HG03342 (cell line): ENCODE measurements at regions not wholly inside any gene's neighbourhood (a gene's known extent, or its start where the extent isn't known, plus 50 kb on each side); places are given as distances from the start of the nearest gene placed in this dataset.
"Not testable (repeated sequence)": the region's sequence is repeated elsewhere in the genome, so short reads cannot be mapped to it uniquely, and the experiment has no call there.

ENCODE experiments used
- ATAC-seq: cut with Tn5 transposase; IDR thresholded peaks from one replicate; pipeline ENCODE4 v1.9.1; 2021; ENCODE audit warnings: mild to moderate bottlenecking, moderate library complexity; ENCODE audit not compliant: unreplicated experiment

DNA sequence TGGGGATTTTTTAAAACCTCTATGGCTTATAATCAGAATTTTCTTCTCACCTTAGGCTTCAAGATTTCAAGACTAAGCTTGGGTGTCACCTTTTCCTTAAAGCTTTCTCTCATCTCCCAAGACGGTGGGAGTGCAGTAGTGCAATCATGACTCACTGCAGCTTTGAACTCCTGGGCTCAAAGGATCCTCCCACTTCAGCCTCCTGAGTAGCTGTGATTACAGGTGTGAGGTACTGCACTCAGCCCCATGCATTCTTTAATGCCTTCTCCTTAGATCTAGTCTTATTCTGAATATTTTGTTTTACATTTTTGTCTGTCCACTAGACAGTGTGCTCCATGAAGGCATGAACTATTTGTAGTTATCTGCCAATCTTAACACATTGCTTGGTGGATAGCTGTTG lies 55.7 kb upstream of the FAT3 start:
- no peak for ATAC-seq

DNA sequence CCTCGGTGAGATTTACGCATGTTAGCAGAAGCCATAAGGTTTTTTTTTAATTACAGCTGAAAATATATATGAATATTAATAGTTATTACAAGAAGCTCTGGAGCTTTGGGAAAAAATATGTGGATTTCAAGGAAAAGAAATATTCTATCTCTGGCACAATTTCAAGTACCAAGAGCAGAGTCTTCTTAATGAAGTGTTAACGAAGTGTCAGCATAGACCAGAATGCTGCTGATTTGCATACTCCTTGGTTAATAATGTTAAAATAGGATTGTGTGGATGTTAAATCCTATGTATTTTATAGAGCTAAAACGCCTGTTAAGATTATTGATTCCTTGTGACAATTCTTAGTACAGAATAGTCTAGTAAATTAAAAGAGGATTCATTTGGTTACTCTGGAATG lies 57.0 kb upstream of the FAT3 start:
- ATAC-seq = no peak

DNA sequence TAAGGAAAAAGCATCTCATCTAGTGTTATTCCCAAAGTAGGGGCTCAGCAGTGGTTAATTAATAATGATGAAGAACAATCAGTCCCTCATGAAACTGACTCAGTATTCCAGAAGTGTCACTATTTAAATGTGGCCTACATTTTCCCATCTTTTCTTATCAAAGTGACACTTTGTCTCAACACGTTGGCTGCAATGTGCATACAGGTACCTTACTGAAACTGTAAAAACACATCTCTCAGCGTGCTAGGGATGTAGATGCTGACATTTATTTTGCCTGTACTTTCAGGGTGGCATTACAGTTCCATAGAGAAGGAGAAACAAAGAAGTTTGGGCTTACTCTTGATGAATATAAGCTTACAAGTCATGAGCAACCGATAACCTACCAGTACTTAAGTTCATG lies 58.3 kb upstream of the FAT3 start:
- ATAC-seq = no peak

DNA sequence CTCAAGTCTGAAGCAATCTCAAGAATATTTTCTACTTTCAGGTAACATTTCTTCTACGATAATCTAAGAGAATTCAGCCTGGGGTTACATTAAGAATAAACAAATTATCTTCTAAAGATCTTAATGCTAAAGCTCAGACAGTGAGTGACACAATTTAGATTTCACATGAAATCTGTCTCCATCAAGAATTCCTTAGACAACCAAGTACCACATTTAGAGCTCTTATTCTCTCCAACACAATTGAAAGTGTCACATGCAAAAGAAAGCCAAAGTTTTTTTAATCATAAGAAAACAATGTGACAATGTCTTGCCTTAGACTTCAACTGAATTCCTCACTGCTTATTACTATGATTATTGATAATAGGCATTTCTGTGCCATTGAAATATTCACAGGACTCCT lies 60.7 kb upstream of the FAT3 start:
- ATAC-seq = no peak

DNA sequence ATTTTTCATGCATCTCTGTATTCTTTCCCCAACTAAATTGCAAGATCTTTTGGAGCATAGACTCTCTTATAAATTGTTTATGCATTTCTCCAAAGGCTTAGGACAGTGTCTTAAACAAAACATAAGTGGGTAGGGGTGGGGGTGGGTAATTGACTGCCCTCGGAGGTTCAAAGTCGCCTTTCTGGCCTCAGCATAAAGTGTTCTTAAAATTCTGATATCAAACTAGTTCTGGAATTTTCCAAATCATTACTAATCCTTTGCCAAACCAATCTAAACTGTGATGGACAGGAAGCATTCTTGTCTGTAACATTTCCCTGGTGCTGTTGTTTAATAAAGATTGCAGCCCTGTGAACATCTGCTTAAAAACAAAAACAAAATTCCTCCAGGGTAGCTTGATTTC lies 61.8 kb upstream of the FAT3 start:
- ATAC-seq = no peak

DNA sequence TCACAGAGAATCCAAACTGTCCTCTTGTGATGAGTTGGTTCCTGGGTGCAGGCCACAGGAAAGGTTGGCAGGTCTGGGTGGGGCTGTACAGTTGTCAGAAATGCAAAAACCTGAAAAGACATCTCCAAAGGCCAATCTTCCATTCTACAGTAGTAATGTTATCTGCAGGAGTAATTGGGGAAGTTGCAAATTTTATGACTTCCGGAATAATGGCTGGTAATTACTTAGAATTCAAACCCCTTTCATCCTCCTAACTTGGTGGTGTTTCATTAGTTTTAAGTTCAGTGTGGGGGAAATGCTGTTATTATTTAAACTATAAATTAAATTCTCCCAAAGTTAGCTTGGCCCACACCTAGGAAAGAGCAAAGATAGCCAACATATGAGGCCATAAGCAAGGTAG lies 64.7 kb upstream of the FAT3 start:
- no peak for ATAC-seq

DNA sequence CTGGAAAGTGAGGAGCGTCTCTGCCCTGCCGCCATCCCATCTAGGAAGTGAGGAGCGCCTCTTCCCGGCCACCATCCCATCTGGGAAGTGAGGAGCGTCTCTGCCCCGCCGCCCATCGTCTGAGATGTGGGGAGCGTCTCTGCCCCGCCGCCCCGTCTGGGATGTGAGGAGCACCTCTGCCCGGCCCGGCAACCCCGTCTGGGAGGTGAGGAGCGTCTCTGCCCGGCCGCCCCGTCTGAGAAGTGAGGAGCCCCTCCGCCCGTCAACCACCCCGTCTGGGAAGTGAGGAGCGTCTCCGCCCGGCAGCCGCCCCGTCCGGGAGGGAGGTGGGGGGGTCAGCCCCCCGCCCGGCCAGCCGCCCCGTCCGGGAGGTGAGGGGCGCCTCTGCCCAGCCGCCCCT lies 67.2 kb upstream of the FAT3 start:
- ATAC-seq = not testable (repeated sequence)

DNA sequence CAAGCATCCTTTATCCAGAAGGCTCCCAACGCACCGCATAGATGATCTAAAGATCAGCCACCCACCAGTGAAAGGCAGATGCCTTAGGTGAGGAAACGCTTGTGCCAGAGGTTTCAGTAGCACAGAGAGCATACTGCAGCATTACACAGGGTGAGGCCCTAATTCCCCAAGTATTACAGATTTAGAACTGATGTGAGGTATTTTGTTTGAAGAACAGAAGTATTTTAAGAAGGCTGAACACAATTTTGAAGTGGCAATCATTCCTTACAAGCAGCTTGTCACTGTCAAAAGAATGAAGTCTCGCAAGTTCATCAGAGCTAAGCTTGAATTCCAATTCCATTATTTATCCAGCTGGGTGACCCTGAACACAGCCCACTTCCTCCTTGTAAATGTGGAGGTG lies 70.0 kb upstream of the FAT3 start:
- no peak for ATAC-seq

DNA sequence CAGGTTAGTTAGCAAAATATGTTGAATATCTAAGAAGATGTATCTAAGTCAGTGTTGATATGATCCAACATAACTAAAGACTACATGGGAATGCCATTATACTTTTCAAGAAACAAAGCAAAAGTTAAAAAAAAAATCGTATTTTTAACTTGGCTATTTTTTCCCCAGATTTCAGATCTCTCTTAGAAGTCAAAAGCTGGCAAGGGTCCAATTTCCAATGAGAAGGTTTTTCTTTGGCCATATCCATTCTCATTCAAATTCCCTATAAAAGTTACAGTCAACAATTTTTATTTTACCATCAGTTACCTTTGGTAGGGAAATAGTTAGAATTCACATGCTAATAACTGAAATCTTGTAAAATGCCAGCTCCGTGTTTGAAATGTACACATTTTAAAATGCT lies 70.5 kb upstream of the FAT3 start:
- ATAC-seq = no peak

DNA sequence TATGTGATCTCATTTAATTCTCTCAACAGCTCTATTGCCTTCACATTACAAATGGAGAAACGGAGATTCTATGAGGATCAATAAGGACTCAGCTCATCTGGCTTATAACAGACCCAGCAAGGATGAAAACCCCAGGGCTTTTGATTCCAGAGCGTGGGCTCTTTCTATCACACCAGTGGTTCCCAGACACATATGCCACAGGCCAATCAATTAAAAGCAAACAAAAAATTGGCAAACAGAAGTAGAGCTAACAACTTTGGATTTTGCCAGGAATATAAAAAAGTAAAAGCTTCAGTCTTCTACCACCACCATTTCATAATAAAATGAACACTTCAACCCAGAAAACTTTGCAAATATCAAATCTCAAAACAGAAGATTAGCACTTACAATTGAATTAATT lies 71.1 kb upstream of the FAT3 start:
- no peak for ATAC-seq

DNA sequence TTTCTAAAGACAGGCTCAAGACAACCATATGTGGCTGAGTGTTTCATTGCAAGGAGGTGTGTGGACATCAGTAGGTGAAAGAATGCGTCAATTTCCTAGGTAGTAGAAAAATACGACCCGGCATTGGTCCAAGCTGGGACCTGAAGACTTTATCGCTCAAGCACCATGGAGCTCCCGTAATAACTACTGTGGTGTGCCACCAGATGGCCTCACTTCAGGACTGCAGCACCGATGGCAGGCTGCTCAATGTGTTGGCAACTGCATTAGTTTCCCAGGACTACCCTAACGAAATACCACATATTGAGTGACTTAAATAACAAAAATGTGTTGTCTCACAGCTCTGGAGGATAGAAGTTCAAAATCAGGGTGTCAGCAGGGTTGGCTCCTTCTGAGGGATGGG lies 72.4 kb upstream of the FAT3 start:
- no peak for ATAC-seq

DNA sequence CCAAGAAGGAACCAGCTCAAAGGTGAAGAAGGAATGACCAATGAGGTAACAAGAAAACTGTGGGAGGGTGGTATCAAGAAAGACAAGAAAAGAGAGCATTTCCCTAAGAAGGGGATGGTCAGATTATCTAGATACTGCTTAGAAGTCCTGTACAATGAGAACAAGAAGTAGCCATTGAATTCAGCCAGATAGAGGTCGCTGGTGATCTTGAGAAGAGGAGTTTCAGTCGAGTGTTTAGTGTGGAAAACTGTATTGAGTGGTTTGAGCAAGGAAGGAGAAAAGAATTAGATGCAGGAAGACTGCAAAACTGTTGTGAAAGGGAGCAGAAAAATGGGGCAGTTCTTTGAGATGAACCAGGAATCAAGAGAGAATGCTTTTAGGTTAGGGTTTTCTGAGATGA lies 74.6 kb upstream of the FAT3 start:
- ATAC-seq = no peak

DNA sequence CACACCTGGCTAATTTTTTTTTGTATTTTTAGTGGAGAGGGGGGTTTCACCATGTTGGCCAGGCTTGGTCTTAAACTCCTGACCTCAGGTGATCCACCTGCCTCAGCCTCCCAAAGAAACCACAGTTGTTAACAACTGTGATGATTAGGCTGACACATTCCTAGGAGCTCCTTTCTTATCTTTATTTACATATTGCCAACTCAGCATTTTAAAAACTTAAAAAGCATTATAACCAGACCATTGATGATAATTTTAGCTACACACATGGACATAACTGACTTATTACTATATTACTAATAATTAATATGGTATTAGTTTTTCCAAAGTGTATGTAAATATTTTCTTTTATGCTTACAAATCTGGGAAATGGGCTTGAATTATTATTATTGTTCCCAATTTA lies 82.9 kb upstream of the FAT3 start:
- ATAC-seq = no peak

DNA sequence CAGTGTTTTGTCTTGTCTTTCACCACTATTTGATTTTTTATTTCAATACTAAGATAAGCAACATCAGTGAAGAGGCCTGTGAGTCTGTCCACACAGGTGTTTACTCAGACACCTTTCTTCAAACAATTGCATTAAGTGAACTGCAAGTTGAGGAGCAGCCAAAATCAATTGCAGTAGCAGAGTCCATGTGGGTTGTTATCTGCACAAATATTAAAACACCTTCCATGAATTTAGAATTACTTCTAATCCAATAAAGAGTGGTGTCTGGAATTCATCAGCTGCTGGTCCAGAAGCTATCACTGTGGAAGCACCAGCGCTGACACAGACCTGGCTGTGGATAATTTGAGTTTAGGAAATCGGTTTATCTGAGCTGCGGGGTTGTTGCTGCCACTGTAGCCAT lies 83.5 kb upstream of the FAT3 start:
- ATAC-seq = no peak

DNA sequence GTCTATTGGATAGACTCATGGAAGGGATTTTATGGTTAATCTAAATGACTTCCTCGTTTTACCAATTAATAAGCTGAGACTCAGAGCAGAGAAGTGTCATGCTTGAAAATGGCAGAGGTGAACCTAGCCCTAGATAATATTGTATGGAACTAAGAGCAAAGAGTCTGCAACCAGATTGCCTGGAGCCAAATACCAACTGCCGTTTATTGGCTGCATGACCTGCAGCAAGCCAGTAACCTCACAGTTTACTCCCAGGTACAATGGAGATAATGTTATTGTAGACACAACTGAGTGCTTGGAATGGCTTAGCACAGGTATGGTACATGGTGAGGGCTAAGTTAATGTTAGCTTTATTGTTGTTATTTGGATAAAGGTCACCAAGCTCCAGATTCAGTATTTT lies 84.6 kb upstream of the FAT3 start:
- ATAC-seq = no peak

DNA sequence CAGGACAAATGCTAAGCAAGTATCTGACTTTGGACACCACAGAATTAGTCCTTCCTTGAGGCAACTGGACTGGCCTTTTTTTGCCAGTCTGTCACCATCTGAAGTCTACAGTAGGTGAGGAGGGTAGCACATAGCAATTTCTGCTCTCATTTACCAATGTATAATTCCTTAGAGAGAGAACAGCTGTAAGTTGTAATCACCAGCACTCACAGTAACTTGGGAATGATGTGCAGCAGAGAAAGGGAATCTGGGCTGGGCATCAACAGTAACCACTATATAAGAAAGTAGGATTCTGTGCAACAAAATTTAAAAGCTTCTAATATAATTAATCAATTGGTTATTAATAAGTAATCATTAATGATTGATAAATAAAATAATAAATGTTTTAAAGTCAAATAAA lies 86.3 kb upstream of the FAT3 start:
- ATAC-seq = no peak

DNA sequence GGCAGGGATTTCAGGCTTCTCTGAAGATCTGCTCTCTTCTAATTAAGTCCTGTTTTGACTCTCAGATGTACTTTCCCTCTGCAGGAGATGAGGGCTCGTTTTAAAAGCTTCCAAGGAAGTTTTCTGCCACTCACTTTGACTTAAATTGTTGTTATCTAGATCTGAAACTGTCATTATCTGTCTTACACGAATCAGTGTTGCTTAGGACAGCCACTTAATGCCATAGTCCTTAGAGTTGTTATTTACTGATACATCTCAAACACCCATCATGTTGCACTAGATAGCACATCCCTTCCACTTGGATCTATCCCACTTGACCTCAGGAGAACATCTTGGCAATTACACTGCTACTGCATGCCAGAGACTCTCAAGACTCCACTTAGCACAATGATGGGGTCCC lies 86.9 kb upstream of the FAT3 start:
- ATAC-seq = no peak

DNA sequence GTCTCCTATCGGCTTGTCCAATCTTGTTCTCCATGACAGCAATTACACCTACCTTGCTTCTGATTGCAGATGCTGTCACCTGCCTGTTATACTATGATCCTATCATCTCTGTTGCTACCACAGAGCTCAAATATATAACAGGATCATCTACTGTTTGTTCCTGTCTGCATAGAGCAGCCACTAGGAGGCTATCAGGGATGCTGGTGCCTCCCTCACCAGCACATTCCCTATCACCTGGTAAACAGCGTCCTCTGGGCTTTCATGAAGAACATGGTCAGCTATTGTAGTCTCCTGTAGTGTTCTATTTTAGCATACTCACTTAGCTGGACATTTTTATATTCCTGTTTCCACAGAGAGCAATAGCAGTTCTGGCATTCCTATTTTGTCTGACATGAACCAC lies 87.8 kb upstream of the FAT3 start:
- no peak for ATAC-seq

DNA sequence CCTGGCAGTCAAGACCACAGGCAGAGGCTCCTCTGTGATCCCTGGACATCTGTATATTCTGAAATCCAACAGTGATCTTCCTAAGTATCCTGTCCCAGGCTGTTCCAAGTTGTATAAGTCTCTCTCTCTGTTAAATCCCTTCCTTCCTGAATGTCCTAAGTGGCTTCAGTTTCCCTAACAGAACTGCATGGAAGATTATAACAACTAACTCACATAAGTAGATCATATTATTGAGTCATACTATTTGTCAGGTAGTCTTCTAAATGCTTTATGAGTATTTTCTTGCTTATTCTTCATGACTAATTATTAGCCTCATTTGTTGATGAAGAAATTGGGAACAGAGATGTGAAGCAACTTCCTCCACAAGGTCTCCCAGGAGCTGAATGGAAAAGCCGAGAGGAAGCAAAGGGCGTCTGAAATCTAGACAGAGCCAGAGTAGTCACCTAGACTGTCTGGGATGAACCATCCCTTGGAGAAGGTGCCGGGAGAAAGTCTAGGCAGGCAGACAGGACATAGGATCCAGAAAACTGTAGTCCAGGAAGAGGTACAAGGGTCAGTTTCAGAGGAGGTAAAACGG lies 93.2 kb upstream of the FAT3 start:
- no peak for ATAC-seq

DNA sequence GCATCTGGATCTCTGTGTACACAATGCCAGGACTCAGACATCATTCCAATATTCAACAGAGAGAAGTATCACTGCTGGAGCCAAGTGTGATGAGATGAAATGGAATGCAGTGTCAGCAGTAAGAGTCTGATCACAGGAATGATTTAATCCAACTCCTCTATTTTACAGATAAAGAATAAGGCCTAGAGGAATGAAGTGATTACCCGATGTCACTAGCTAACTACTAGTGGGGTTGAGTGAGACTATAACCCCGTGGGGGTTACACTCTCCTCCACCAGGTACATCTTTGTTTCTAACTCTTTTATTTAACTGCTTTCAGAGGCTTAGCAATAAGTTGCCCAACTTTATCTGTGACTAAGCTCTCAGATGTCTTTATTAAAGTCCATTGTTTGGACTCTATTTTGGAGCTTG lies 94.2 kb upstream of the FAT3 start:
- ATAC-seq = no peak

DNA sequence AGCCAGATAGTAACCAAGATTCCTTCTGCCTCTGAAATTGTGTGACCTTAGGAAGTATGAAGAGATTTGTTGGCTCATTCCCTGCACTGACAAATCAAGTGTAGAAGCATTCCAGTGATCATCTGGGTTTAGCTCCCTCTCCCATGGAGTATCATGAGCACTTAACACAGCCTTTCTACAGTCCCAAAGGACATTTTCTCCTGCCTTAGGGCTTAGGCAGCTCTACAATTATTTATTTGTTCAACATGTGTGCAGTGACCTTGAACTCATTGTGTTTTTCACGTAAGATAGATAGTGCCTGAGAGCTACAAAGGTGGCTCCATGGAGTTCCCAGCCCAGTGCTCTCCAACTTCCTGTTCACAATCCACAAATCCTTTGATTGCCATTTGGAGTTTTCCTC lies 94.8 kb upstream of the FAT3 start:
- ATAC-seq = no peak

DNA sequence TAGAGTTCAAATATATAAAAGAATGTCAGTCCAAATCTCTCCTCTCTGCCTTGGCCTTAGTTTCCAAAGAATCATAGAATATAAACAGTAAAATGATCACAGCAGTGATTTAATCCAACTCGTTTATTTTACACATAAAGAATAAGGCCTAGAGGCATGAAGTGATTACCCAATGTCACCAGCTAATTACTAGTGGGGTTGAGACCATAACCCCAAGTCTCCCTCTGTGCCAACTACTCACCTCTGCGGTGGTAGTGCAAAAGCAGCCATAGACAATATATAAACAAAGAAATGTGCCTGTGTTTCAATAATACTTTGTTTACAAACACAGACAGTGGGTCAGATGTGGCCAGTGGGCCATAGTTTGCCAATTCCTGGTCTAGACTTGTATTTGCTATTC lies 96.6 kb upstream of the FAT3 start:
- no peak for ATAC-seq

DNA sequence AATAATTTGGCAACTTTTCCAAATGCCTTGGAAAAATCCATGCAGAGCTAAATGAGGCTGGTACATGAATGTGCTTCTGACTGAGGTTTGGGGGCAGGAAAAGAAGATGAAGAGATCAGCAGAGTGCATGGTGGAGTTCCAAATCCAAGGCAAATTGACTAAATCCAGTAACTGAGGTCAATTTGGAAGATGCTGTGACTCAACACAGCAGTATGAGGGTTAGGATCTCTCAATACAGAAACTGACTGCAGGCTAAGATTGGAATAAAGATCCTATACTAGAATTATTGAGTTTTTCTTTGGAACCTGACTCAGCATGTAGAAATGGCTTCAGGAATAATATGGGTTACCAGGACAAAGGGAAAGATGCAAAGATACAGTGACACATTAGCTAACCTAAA lies 99.3 kb upstream of the FAT3 start:
- ATAC-seq = no peak

DNA sequence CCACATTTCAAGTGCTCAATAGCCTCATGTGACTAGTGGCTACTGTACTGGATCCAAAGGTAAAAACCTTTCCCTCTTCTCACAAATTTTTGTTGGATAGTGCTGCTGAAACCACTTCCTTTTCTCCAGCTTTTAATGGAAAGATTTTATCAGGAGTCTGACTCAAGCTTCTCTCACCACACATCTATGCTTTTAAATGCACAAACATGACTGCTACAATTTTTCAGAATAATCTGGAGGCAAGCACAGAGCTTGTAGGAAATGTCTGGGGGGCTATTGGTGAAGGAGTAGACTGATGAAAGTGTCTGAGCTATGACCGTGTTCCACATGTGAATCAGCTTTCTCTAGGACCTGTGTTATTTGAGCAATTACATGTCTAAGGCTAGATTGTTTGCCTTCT lies 101.1 kb upstream of the FAT3 start:
- ATAC-seq = no peak
